MCF 10A (cell line): ENCODE measurements at regions not wholly inside any gene's neighbourhood (a gene's known extent, or its start where the extent isn't known, plus 50 kb on each side); places are given as distances from the start of the nearest gene placed in this dataset.
"Not testable (repeated sequence)": the region's sequence is repeated elsewhere in the genome, so short reads cannot be mapped to it uniquely, and the experiment has no call there.

Experiments
- BruUV-seq: library from RNA; stranded (reverse); fragments of 400-500 nt; replicated peaks from 2 replicates; lab custom pipeline; 2021; lab: Mats Ljungman, UMichigan
- CTCF ChIA-PET: fragments of 300-600 bp; sonication (Branson Sonifier 250); formaldehyde crosslinking; extraction: SDS; loops from one replicate; lab custom pipeline; 2021; ENCODE audit warnings: antibody characterized with exemption, inconsistent platforms; lab: Yijun Ruan, JAX
- POLR2A ChIA-PET: fragments of 300-600, 350-650 bp; sonication (Branson Sonifier 250); formaldehyde crosslinking; extraction: SDS; loops from one replicate; lab custom pipeline; 2020; ENCODE audit warnings: antibody characterized with exemption, inconsistent platforms; lab: Yijun Ruan, JAX
- DNase-seq: peaks from one replicate; pipeline ENCODE4 v3.0.0-alpha.2; 2018; ENCODE audit not compliant: unreplicated experiment
- H3K27ac Mint-ChIP-seq: one replicate; pipeline ENCODE4 v1.8.0; 2022; ENCODE audit warnings: mild to moderate bottlenecking, low read depth, mixed read lengths; ENCODE audit not compliant: unreplicated experiment
- H3K27me3 Mint-ChIP-seq: one replicate; pipeline ENCODE4 v1.8.0; 2022; ENCODE audit warnings: mixed read lengths; ENCODE audit not compliant: insufficient read depth, unreplicated experiment
- H3K36me3 Mint-ChIP-seq: one replicate; pipeline ENCODE4 v1.8.0; 2022; ENCODE audit warnings: mild to moderate bottlenecking, moderate library complexity, mixed read lengths; ENCODE audit not compliant: insufficient read depth, unreplicated experiment
- H3K4me1 Mint-ChIP-seq: one replicate; pipeline ENCODE4 v1.8.0; 2022; ENCODE audit warnings: mixed read lengths; ENCODE audit not compliant: insufficient read depth, unreplicated experiment
- H3K4me3 Mint-ChIP-seq: one replicate; pipeline ENCODE4 v1.8.0; 2022; ENCODE audit warnings: mild to moderate bottlenecking, moderate library complexity, mixed read lengths; ENCODE audit not compliant: unreplicated experiment
- H3K9me3 Mint-ChIP-seq: one replicate; pipeline ENCODE4 v1.8.0; 2022; ENCODE audit warnings: mixed read lengths; ENCODE audit not compliant: unreplicated experiment
- CTCF ChIP-seq: fragments of 200-600 bp; IDR thresholded peaks from one replicate; pipeline ENCODE4 v1.8.0; 2022; ENCODE audit warnings: antibody characterized with exemption, mild to moderate bottlenecking; ENCODE audit not compliant: unreplicated experiment
- intact Hi-C: fragments of 100-400 bp; cut with micrococcal nuclease; formaldehyde crosslinking; loops from 2 replicates; pipeline ENCODE4 v1.14.1; 2022

GRCh38 chr10:10722422-10722821 is 295.2 kb upstream of the CELF2 start:
- CTCF ChIA-PET, result interaction anchor here (1.4 kb wide), 1 partner anchor 9 kb away, joined by 3 read pairs; no protein-coding TSS in a partner anchor
- H3K4me3 Mint-ChIP-seq, result no peak overlapping the region
- no peak for DNase-seq

GRCh38 chr10:10725196-10725595 is 292.5 kb upstream of the CELF2 start:
- Mint-ChIP-seq H3K36me3 (no peaks in the 10 kb centered on the region), H3K9me3 (no peaks in the 10 kb centered on the region), H3K4me1 (peaks cover 5% of the 10 kb centered on the region), H3K4me3 (no peak overlapping the region), H3K27ac (no peak overlapping the region), H3K27me3 (no peaks in the 10 kb centered on the region)
- BruUV-seq, result no TSS peak
- CTCF ChIA-PET, result interaction anchor here (0.6 to 1.0 kb wide), 2 partner anchors 12 to 35 kb away, joined by 3 to 4 read pairs; no protein-coding TSS in a partner anchor
- POLR2A ChIA-PET, result no interaction called here
- DNase-seq, result no peak
- intact Hi-C loops, result no loop called here
- no peak for TF ChIP-seq CTCF

More at GRCh38 chr10:10722422-10722821, 295.2 kb upstream of the CELF2 start:
- no peaks in the 10 kb centered on the region for H3K9me3 Mint-ChIP-seq
- TF ChIP-seq CTCF, result no peak
- no peaks in the 10 kb centered on the region for H3K4me1 Mint-ChIP-seq
- H3K36me3 Mint-ChIP-seq, result no peaks in the 10 kb centered on the region
- intact Hi-C loops, result no loop called here
- no peak overlapping the region for H3K27ac Mint-ChIP-seq
- POLR2A ChIA-PET, result no interaction called here
- H3K27me3 Mint-ChIP-seq, result no peaks in the 10 kb centered on the region
- BruUV-seq, result no TSS peak

GRCh38 chr10:10726101-10726500 is 291.6 kb upstream of the CELF2 start:
- no TSS peak for BruUV-seq
- TF ChIP-seq CTCF, result no peak
- POLR2A ChIA-PET, result no interaction called here

GRCh38 chr10:10727411-10727810 is 290.3 kb upstream of the CELF2 start:
- H3K27me3 Mint-ChIP-seq, DNase-seq, H3K4me1 Mint-ChIP-seq, BruUV-seq, H3K27ac Mint-ChIP-seq, H3K9me3 Mint-ChIP-seq, H3K36me3 Mint-ChIP-seq, intact Hi-C loops, H3K4me3 Mint-ChIP-seq, CTCF ChIA-PET: not testable (repeated sequence)
- POLR2A ChIA-PET, result interaction anchor here (0.6 kb wide), 1 partner anchor 543 kb away, joined by 4 read pairs; no protein-coding TSS in a partner anchor

More at GRCh38 chr10:10726101-10726500, 291.6 kb upstream of the CELF2 start:
- CTCF ChIA-PET, result interaction anchor here (1.0 kb wide), 1 partner anchor 11 kb away, joined by 4 read pairs; no protein-coding TSS in a partner anchor
- Mint-ChIP-seq H3K36me3 (no peaks in the 10 kb centered on the region), H3K27me3 (no peaks in the 10 kb centered on the region), H3K4me1 (peaks cover 5% of the 10 kb centered on the region), H3K27ac (no peak overlapping the region), H3K9me3 (no peaks in the 10 kb centered on the region), H3K4me3 (no peak overlapping the region)
- DNase-seq, result no peak
- intact Hi-C loops, result no loop called here
